ENCODE measurements at regions not wholly inside any gene's neighbourhood (a gene's known extent, or its start where the extent isn't known, plus 50 kb on each side); places are given as distances from the start of the nearest gene placed in this dataset.

GRCh38 chr10:65394502-65395297, 1531.1 kb upstream of the LRRTM3 start:
- CTCF ChIA-PET: interaction anchor here (0.7 kb wide), 1 partner anchor 1750 kb away, joined by 3 read pairs; no protein-coding TSS in a partner anchor
- peak overlapping the region; percentile 81 for H3K27ac Mint-ChIP-seq (ENCODE audit: low read depth, unreplicated experiment)
- no peak for TF ChIP-seq CTCF (IDR thresholded peaks at IDR 0.05; ENCODE audit: unreplicated experiment)
- intact Hi-C loops (cut with micrococcal nuclease): no loop called here
- BruUV-seq (replicated peaks): no TSS peak
- no peak overlapping the region for H3K4me3 Mint-ChIP-seq (ENCODE audit: unreplicated experiment)
- no peaks in the 10 kb centered on the region for H3K27me3 Mint-ChIP-seq (ENCODE audit: insufficient read depth, unreplicated experiment)
- POLR2A ChIA-PET: interaction anchor here (1.1 kb wide), 1 partner anchor 52 kb away, joined by 3 read pairs; no protein-coding TSS in a partner anchor
- H3K4me1 Mint-ChIP-seq (ENCODE audit: insufficient read depth, unreplicated experiment): peaks cover 14% of the 10 kb centered on the region
- no peaks in the 10 kb centered on the region for H3K36me3 Mint-ChIP-seq (ENCODE audit: insufficient read depth, unreplicated experiment)
- DNase-seq (ENCODE audit: unreplicated experiment): peak; percentile 57
- H3K9me3 Mint-ChIP-seq (ENCODE audit: unreplicated experiment): peaks cover 7% of the 10 kb centered on the region

GRCh38 chr10:65395631-65396030, 1530.2 kb upstream of the LRRTM3 start:
- Mint-ChIP-seq H3K9me3 (ENCODE audit: unreplicated experiment) (peaks cover 7% of the 10 kb centered on the region), H3K4me3 (ENCODE audit: unreplicated experiment) (no peak overlapping the region), H3K27ac (ENCODE audit: low read depth, unreplicated experiment) (peak overlapping the region; percentile 81), H3K36me3 (ENCODE audit: insufficient read depth, unreplicated experiment) (no peaks in the 10 kb centered on the region), H3K27me3 (ENCODE audit: insufficient read depth, unreplicated experiment) (no peaks in the 10 kb centered on the region), H3K4me1 (ENCODE audit: insufficient read depth, unreplicated experiment) (peaks cover 14% of the 10 kb centered on the region)
- intact Hi-C loops (cut with micrococcal nuclease): no loop called here
- BruUV-seq (replicated peaks): no TSS peak
- CTCF ChIA-PET: no interaction called here
- no peak for DNase-seq (ENCODE audit: unreplicated experiment)
- no peak for TF ChIP-seq CTCF (IDR thresholded peaks at IDR 0.05; ENCODE audit: unreplicated experiment)
- POLR2A ChIA-PET: interaction anchor here (1.1 kb wide), 1 partner anchor 51 kb away, joined by 3 read pairs; no protein-coding TSS in a partner anchor

- no peak for DNase-seq (ENCODE audit: unreplicated experiment)
- Mint-ChIP-seq H3K36me3 (ENCODE audit: insufficient read depth, unreplicated experiment) (no peaks in the 10 kb centered on the region), H3K9me3 (ENCODE audit: unreplicated experiment) (peaks cover 7% of the 10 kb centered on the region), H3K27me3 (ENCODE audit: insufficient read depth, unreplicated experiment) (no peaks in the 10 kb centered on the region), H3K4me3 (ENCODE audit: unreplicated experiment) (no peak overlapping the region), H3K27ac (ENCODE audit: low read depth, unreplicated experiment) (peak overlapping the region; percentile 4), H3K4me1 (ENCODE audit: insufficient read depth, unreplicated experiment) (peaks cover 14% of the 10 kb centered on the region)
- CTCF ChIA-PET: no interaction called here
- POLR2A ChIA-PET: no interaction called here
- intact Hi-C loops (cut with micrococcal nuclease): no loop called here
- no TSS peak for BruUV-seq (replicated peaks)
- TF ChIP-seq CTCF (IDR thresholded peaks at IDR 0.05; ENCODE audit: unreplicated experiment): no peak
Observed at GRCh38 chr10:65396997-65397396, 1528.8 kb upstream of the LRRTM3 start.

- H3K4me3 Mint-ChIP-seq (ENCODE audit: unreplicated experiment): no peak overlapping the region
- H3K4me1 Mint-ChIP-seq (ENCODE audit: insufficient read depth, unreplicated experiment): peaks cover 6% of the 10 kb centered on the region
- POLR2A ChIA-PET: interaction anchor here (0.6 to 0.7 kb wide), 2 partner anchors 11 to 1330 kb away, joined by 3 read pairs; no protein-coding TSS in a partner anchor
- DNase-seq (ENCODE audit: unreplicated experiment): no peak
- no TSS peak for BruUV-seq (replicated peaks)
- CTCF ChIA-PET: no interaction called here
- no peaks in the 10 kb centered on the region for H3K36me3 Mint-ChIP-seq (ENCODE audit: insufficient read depth, unreplicated experiment)
- no peak for TF ChIP-seq CTCF (IDR thresholded peaks at IDR 0.05; ENCODE audit: unreplicated experiment)
- H3K27me3 Mint-ChIP-seq (ENCODE audit: insufficient read depth, unreplicated experiment): no peaks in the 10 kb centered on the region
- H3K27ac Mint-ChIP-seq (ENCODE audit: low read depth, unreplicated experiment): no peak overlapping the region
- H3K9me3 Mint-ChIP-seq (ENCODE audit: unreplicated experiment): no peaks in the 10 kb centered on the region
- intact Hi-C loops (cut with micrococcal nuclease): no loop called here
Observed at GRCh38 chr10:65408401-65408800, 1517.4 kb upstream of the LRRTM3 start.

All from MCF 10A (cell line).